KMS-11 (cell line): ENCODE measurements at regions not wholly inside any gene's neighbourhood (a gene's known extent, or its start where the extent isn't known, plus 50 kb on each side); places are given as distances from the start of the nearest gene placed in this dataset.

Experiments
- H2AFZ ChIP-seq: fragments of 200-600 bp; sonication (generic); 2 replicates; pipeline ENCODE4 v1.6.1; 2016; ENCODE audit warnings: antibody characterized with exemption, mixed run types, low read depth
- H3K27ac ChIP-seq: fragments of 200-600 bp; sonication (generic); 2 replicates; pipeline ENCODE4 v1.6.1; 2016; ENCODE audit warnings: mild to moderate bottlenecking, mixed run types
- H3K27me3 ChIP-seq: fragments of 200-600 bp; sonication (generic); 2 replicates; pipeline ENCODE4 v1.6.1; 2017; ENCODE audit warnings: mild to moderate bottlenecking, low read depth, mixed run types, moderate library complexity; ENCODE audit not compliant: insufficient read depth
- H3K36me3 ChIP-seq: fragments of 200-600 bp; sonication (generic); 2 replicates; pipeline ENCODE4 v1.6.1; 2017; ENCODE audit warnings: mild to moderate bottlenecking, mixed run types; ENCODE audit not compliant: insufficient read depth
- H3K4me1 ChIP-seq: fragments of 200-600 bp; sonication (generic); 2 replicates; pipeline ENCODE4 v1.6.1; 2016; ENCODE audit warnings: mild to moderate bottlenecking, low read depth, mixed run types; ENCODE audit not compliant: poor library complexity, severe bottlenecking
- H3K4me2 ChIP-seq: fragments of 200-600 bp; sonication (generic); 2 replicates; pipeline ENCODE4 v1.7.0; 2016; ENCODE audit warnings: mild to moderate bottlenecking, mixed run types
- H3K4me3 ChIP-seq: fragments of 200-600 bp; sonication (generic); IDR thresholded peaks from 2 replicates; pipeline ENCODE4 v1.6.1; 2017; ENCODE audit warnings: low read depth, low read length, mixed read lengths; ENCODE audit not compliant: insufficient read depth
- H3K79me2 ChIP-seq: fragments of 200-600 bp; sonication (generic); 2 replicates; pipeline ENCODE4 v1.6.1; 2016; ENCODE audit warnings: low read depth, mixed run types; ENCODE audit not compliant: insufficient read depth
- H3K9ac ChIP-seq: fragments of 200-600 bp; sonication (generic); 2 replicates; pipeline ENCODE4 v1.6.1; 2016; ENCODE audit warnings: mild to moderate bottlenecking, mixed run types
- H4K20me1 ChIP-seq: fragments of 200-600 bp; sonication (generic); 2 replicates; pipeline ENCODE4 v1.6.1; 2016; ENCODE audit warnings: mild to moderate bottlenecking, mixed run types; ENCODE audit not compliant: insufficient read depth
- TF ChIP-seq, protein P1 (sequence below): fragments of 200-600 bp; sonication (generic); conservative IDR thresholded peaks from 2 replicates; pipeline ENCODE4 v1.6.1; 2017; ENCODE audit warnings: low read depth, mild to moderate bottlenecking, antibody characterized with exemption, low read length, moderate library complexity, mixed read lengths

DNA sequence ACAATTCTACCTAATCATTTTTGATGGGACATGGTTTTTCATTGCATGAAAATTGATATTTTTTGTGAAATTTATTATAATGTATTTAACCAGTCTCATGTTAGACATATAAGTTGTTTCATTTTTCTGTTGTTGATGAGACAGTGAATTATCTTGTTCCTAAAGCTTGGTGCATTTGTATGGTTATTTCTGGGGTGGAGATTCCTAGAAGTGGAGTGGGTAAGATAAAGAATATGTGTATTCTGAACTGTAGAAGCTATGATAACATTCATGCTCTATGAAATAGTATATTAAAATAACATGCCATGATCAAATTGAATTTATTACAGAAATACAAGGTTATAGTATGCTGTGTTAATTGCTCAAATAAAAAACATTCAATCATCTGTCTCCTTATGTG lies 69.2 kb downstream of the BOLA3 start:
- TF ChIP-seq, protein P1, sequence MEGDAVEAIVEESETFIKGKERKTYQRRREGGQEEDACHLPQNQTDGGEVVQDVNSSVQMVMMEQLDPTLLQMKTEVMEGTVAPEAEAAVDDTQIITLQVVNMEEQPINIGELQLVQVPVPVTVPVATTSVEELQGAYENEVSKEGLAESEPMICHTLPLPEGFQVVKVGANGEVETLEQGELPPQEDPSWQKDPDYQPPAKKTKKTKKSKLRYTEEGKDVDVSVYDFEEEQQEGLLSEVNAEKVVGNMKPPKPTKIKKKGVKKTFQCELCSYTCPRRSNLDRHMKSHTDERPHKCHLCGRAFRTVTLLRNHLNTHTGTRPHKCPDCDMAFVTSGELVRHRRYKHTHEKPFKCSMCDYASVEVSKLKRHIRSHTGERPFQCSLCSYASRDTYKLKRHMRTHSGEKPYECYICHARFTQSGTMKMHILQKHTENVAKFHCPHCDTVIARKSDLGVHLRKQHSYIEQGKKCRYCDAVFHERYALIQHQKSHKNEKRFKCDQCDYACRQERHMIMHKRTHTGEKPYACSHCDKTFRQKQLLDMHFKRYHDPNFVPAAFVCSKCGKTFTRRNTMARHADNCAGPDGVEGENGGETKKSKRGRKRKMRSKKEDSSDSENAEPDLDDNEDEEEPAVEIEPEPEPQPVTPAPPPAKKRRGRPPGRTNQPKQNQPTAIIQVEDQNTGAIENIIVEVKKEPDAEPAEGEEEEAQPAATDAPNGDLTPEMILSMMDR = no peak
- no peak overlapping the region for H3K4me2 ChIP-seq
- no peak overlapping the region for H2AFZ ChIP-seq
- no peaks in the 10 kb centered on the region for H4K20me1 ChIP-seq
- H3K27me3 ChIP-seq = no peaks in the 10 kb centered on the region
- no peak overlapping the region for H3K9ac ChIP-seq
- H3K4me3 ChIP-seq = no peak overlapping the region
- no peaks in the 10 kb centered on the region for H3K79me2 ChIP-seq
- H3K4me1 ChIP-seq = no peaks in the 10 kb centered on the region
- H3K27ac ChIP-seq = no peak overlapping the region
- no peaks in the 10 kb centered on the region for H3K36me3 ChIP-seq

GRCh38 chr2:74079522-74080341 lies 68.0 kb downstream of the BOLA3 start:
- Histone ChIP-seq H3K9ac (no peak overlapping the region), H3K27me3 (no peaks in the 10 kb centered on the region), H3K4me2 (no peak overlapping the region), H3K79me2 (no peaks in the 10 kb centered on the region), H3K4me1 (no peaks in the 10 kb centered on the region), H2AFZ (no peak overlapping the region), H4K20me1 (no peaks in the 10 kb centered on the region), H3K4me3 (no peak overlapping the region), H3K27ac (no peak overlapping the region), H3K36me3 (no peaks in the 10 kb centered on the region)
- TF ChIP-seq, protein P1 = no peak

DNA sequence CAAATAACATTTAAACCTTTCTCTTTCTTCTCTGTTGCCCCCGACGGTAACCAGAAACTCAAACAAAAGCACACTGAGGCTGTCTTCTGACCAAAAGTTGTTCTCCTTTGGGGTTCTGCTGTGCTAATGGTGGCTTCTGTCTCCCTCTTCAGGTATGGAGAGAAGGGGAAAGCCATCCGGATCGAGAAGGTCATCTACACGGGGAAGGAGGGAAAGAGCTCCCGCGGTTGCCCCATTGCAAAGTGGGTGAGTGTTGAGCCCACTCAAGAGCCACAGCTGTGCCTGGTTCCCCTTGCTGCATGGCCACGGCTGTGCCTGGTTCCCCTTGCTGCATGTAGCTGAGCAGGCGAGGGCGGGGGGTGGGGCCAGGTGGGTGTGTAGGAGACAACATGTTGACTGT lies 67.4 kb downstream of the BOLA3 start:
- Histone ChIP-seq H3K79me2 (no peaks in the 10 kb centered on the region), H4K20me1 (no peaks in the 10 kb centered on the region), H2AFZ (no peak overlapping the region), H3K9ac (no peak overlapping the region), H3K27ac (no peak overlapping the region), H3K4me3 (no peak overlapping the region), H3K27me3 (no peaks in the 10 kb centered on the region), H3K36me3 (no peaks in the 10 kb centered on the region), H3K4me2 (no peak overlapping the region), H3K4me1 (no peaks in the 10 kb centered on the region)
- TF ChIP-seq, protein P1 = no peak

- Histone ChIP-seq H4K20me1 (no peaks in the 10 kb centered on the region), H3K79me2 (no peaks in the 10 kb centered on the region), H3K36me3 (no peaks in the 10 kb centered on the region), H3K4me3 (no peak overlapping the region), H2AFZ (no peak overlapping the region), H3K4me1 (no peaks in the 10 kb centered on the region), H3K27me3 (no peaks in the 10 kb centered on the region), H3K4me2 (no peak overlapping the region), H3K27ac (no peak overlapping the region), H3K9ac (no peak overlapping the region)
- TF ChIP-seq, protein P1 = no peak
Observed at GRCh38 chr2:74081030-74081762, 66.5 kb downstream of the BOLA3 start.
